Esophagus squamous epithelium (tissue), 5 donors: ENCODE measurements at regions not wholly inside any gene's neighbourhood (a gene's known extent, or its start where the extent isn't known, plus 50 kb on each side); places are given as distances from the start of the nearest gene placed in this dataset.

ENCODE experiments used
- DNase-seq: peaks from one replicate; lab custom pipeline; 2025; lab: John Stamatoyannopoulos, UW
- H3K27ac ChIP-seq, 4 donors: fragments of 200-600 bp; sonication (generic); one replicate each; pipeline ENCODE4 v1.5.1; 2016 to 2019; ENCODE audit warnings: mild to moderate bottlenecking in 1 of 4
- H3K27me3 ChIP-seq, 4 donors: fragments of 200-600 bp; sonication (generic); 1 replicate in 3 of 4; 2 replicates in 1 of 4; pipeline versions ENCODE4 v1.5.1 to v1.6.0; 2017 to 2021; ENCODE audit warnings: antibody characterized with exemption in 1 of 4
- H3K36me3 ChIP-seq, 3 donors: fragments of 200-600 bp; sonication (generic); one replicate each; pipeline ENCODE4 v1.5.1; 2016 to 2019
- H3K4me1 ChIP-seq, 3 donors: fragments of 200-600 bp; sonication (generic); one replicate each; pipeline ENCODE4 v1.5.1; 2017 to 2019
- H3K4me3 ChIP-seq, 4 donors: fragments of 200-600 bp; sonication (generic); 1 replicate in 3 of 4; 2 replicates in 1 of 4; pipeline ENCODE4 v1.5.1; 2016 to 2019; ENCODE audit warnings: mild to moderate bottlenecking in 2 of 4, moderate library complexity in 1 of 4
- H3K9me3 ChIP-seq, 3 donors: fragments of 200-600 bp; sonication (generic); one replicate each; pipeline ENCODE4 v1.5.1; 2016 to 2019
- POLR2A ChIP-seq, 4 donors: fragments of 450-650 bp; IDR thresholded peaks; one replicate each; pipeline ENCODE4 v1.6.1; 2017; ENCODE audit warnings: antibody characterized with exemption in 4 of 4, mild to moderate bottlenecking in 4 of 4, moderate library complexity in 3 of 4
- WGBS, 2 donors: methylation state at CpG; one replicate each; pipeline ENCODE4 v1.1.5; 2018; 5-methylcytosine and 5-hydroxymethylcytosine counted together
- intact Hi-C: fragments of 100-400 bp; cut with DNase I; formaldehyde crosslinking; loops from one replicate; pipeline ENCODE4 v1.15.0; 2022
- TF ChIP-seq, protein P1 (sequence below), 6 experiments: fragments of 450-650 bp in 4 of 6; fragments of 200-600 bp in 2 of 6; sonication (generic) in 2 of 6; IDR thresholded peaks; one replicate each; pipeline ENCODE4 v1.5.1; 2016 to 2019; ENCODE audit warnings: antibody characterized with exemption in 6 of 6, mild to moderate bottlenecking in 4 of 6, moderate library complexity in 4 of 6
- donor health status: DM: yes; HTN: yes; CAD: no.

DNA sequence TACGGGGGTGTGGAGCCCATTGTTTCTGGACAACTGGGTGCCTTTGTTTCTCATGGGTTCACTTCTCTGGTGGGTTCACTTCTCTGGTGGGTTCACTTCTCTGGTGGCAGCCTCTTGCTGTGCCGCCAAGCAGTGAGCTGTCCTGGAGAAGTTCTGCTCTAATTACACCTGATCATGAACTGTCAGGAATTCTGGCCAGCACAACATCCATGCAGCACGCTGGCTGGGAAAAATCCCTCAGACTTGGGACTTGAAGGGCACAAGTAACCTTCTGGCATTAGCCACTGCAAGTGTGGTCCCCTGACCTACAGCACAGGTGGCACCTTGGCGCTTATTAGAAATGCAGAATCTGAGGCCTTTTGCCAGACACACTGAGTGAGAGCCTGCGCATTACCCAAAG, 752.5 kb downstream of the QKI start:
- Histone ChIP-seq H3K4me1 (no peaks in the 10 kb centered on the region), H3K4me3 (no peak overlapping the region), H3K27me3 (no peaks in the 10 kb centered on the region), H3K27ac (no peak overlapping the region), H3K9me3 (no peaks in the 10 kb centered on the region), H3K36me3 (no peaks in the 10 kb centered on the region)
- intact Hi-C loops, result no loop called here
- 86 to 96% methylated on average over 3 of the region's 5 CpGs for WGBS, 2 donors
- no peak for DNase-seq
- no peak for TF ChIP-seq POLR2A (IDR thresholded peaks at IDR 0.05)
- TF ChIP-seq, protein P1, sequence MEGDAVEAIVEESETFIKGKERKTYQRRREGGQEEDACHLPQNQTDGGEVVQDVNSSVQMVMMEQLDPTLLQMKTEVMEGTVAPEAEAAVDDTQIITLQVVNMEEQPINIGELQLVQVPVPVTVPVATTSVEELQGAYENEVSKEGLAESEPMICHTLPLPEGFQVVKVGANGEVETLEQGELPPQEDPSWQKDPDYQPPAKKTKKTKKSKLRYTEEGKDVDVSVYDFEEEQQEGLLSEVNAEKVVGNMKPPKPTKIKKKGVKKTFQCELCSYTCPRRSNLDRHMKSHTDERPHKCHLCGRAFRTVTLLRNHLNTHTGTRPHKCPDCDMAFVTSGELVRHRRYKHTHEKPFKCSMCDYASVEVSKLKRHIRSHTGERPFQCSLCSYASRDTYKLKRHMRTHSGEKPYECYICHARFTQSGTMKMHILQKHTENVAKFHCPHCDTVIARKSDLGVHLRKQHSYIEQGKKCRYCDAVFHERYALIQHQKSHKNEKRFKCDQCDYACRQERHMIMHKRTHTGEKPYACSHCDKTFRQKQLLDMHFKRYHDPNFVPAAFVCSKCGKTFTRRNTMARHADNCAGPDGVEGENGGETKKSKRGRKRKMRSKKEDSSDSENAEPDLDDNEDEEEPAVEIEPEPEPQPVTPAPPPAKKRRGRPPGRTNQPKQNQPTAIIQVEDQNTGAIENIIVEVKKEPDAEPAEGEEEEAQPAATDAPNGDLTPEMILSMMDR (IDR thresholded peaks at IDR 0.05), result no peak

DNA sequence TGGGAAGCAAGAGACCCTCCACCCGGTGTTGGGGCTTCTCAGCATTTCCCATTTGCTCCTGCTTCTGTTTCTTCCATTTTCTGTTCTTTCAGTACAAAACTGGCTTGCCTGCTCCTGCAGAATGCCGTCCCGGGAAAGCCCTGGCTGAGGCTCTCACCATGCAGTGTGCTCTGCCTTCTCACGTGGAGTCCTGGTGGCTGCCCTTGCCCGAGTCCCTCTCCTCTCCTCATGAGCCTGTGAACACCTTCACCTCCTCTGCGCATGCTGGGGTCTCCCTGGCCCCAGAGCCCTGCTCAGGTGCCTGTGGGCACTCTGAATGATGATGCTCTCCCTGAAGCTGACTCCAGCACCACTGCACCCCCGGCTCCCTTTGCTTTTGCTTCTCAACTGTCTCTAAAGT, 752.0 kb downstream of the QKI start:
- 70 to 76% methylated on average over 5 to 7 of the region's 7 CpGs for WGBS, 2 donors

DNA sequence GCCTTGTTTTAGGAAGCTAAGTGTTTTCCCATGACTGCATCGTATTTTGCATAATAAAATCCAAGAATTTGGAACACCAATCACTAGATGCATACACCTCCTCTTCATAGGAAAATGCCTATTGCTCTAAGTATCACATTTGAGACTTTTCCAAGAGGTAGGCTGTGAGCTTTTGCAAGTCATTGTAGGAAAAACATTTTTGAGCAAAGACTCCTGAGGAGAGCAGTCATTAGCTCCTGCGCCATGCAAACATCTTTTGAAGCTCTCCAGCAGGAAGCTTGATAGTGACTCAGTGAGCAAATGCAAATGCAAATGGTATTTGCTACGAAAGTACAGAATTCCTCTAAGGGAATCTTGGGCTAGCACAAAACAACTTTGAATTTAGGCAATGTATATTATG, 750.4 kb downstream of the QKI start:
- Histone ChIP-seq H3K36me3 (no peaks in the 10 kb centered on the region), H3K4me1 (no peaks in the 10 kb centered on the region), H3K27ac (no peak overlapping the region), H3K4me3 (no peak overlapping the region), H3K27me3 (no peaks in the 10 kb centered on the region), H3K9me3 (no peaks in the 10 kb centered on the region)
- TF ChIP-seq POLR2A (IDR thresholded peaks at IDR 0.05), result no peak
- TF ChIP-seq, protein P1 (IDR thresholded peaks at IDR 0.05), result no peak
- 58 to 69% methylated on average over 3 of the region's 3 CpGs for WGBS, 2 donors
- no peak for DNase-seq
- intact Hi-C loops, result no loop called here

More for the DNA sequence above, 752.0 kb downstream of the QKI start:
- no peak overlapping the region for H3K27ac ChIP-seq
- H3K4me3 ChIP-seq, result no peak overlapping the region
- TF ChIP-seq, protein P1 (IDR thresholded peaks at IDR 0.05), result no peak
- TF ChIP-seq POLR2A (IDR thresholded peaks at IDR 0.05), result no peak
- H3K4me1 ChIP-seq, result no peaks in the 10 kb centered on the region
- no peak for DNase-seq
- no peaks in the 10 kb centered on the region for H3K36me3 ChIP-seq
- H3K27me3 ChIP-seq, result no peaks in the 10 kb centered on the region
- no peaks in the 10 kb centered on the region for H3K9me3 ChIP-seq
- intact Hi-C loops, result no loop called here

DNA sequence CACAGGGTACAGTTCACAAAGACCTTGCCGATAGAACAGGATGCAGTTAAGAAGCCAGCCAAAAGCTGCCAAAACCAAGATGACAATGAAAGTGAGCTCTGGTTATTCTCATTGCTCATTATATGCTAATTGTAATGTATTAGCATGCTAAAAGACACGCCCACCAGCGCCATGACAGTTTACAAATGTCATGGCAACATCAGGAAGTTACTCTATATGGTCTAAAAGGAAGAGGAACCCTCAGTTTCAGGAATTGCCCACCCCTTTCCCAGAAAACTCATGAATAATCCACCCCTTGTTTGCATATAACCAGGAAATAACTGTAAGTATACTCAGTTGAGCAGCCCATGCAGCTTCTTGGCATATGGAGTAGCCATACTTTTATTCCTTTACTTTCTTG, 748.7 kb downstream of the QKI start:
- Histone ChIP-seq H3K27ac (no peak overlapping the region), H3K4me3 (no peak overlapping the region), H3K36me3 (no peaks in the 10 kb centered on the region), H3K9me3 (no peaks in the 10 kb centered on the region), H3K27me3 (no peaks in the 10 kb centered on the region), H3K4me1 (no peaks in the 10 kb centered on the region)
- 56 to 64% methylated on average over 3 of the region's 3 CpGs for WGBS, 2 donors
- intact Hi-C loops, result no loop called here
- TF ChIP-seq POLR2A (IDR thresholded peaks at IDR 0.05), result no peak
- TF ChIP-seq, protein P1 (IDR thresholded peaks at IDR 0.05), result no peak
- DNase-seq, result no peak

DNA sequence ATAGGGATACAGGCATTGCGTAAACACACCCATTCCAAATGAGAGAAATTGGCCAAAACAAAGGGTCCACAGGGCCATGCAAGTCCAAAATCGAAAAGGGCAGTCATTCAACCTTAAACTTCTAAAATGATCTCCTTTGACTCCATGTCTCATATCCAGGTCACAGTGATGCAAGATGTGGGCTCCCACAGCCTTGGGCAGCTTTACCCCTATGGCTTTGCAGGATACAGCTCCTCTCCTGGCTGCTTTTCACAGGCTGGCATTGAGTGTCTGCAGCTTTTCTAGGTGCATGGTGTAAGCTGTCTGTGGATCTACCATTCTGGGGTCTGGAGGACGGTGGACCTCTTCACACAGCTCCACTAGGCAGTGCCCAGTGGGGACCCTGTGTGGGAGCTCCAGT, 744.5 kb downstream of the QKI start:
- no peaks in the 10 kb centered on the region for H3K9me3 ChIP-seq
- TF ChIP-seq POLR2A (IDR thresholded peaks at IDR 0.05), result no peak
- TF ChIP-seq, protein P1 (IDR thresholded peaks at IDR 0.05), result no peak
- H3K36me3 ChIP-seq, result no peaks in the 10 kb centered on the region
- no peaks in the 10 kb centered on the region for H3K4me1 ChIP-seq
- H3K27ac ChIP-seq, result no peak overlapping the region
- WGBS, 2 donors, result 74 to 75% methylated on average over 2 to 3 of the region's 3 CpGs
- intact Hi-C loops, result no loop called here
- H3K4me3 ChIP-seq, result no peak overlapping the region
- no peaks in the 10 kb centered on the region for H3K27me3 ChIP-seq
- no peak for DNase-seq
